ENCODE measurements at regions not wholly inside any gene's neighbourhood (a gene's known extent, or its start where the extent isn't known, plus 50 kb on each side); places are given as distances from the start of the nearest gene placed in this dataset.
"Not testable (repeated sequence)": the region's sequence is repeated elsewhere in the genome, so short reads cannot be mapped to it uniquely, and the experiment has no call there.

DNA sequence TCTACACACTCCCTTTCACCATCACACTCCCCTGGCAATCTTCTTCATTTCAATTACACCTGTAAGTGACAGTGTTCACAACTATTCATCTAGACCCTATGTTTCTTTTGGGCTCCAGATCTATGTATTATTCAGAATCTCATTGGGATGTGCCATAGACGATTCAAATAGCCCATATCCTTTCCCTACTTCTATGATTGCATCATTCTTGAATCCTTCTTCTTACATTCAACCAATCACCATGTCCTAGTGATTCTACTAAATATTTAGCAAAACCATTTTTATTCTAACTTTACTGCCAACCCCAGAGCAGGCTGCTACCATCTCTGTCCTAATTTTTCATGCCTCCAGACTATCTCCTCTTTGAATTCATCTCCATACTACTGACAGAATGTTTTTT, 106.4 kb downstream of the TDRD15 start:
- Histone ChIP-seq H3K27me3 (ENCODE audit: control insufficient read depth, insufficient read depth, low read length) (no peaks in the 10 kb centered on the region), H3K9ac (ENCODE audit: low read length) (no peak overlapping the region), H3K36me3 (ENCODE audit: control insufficient read depth, insufficient read depth, low read length) (no peaks in the 10 kb centered on the region), H3K4me1 (ENCODE audit: control insufficient read depth, insufficient read depth, low read length) (peaks cover 7% of the 10 kb centered on the region; the same call in 1 of the 2 replicates), H3K27ac (ENCODE audit: low read depth, low read length) (no peak overlapping the region), H3K4me3 (ENCODE audit: low read depth, low read length) (no peak overlapping the region), H3K9me3 (ENCODE audit: control insufficient read depth, insufficient read depth, low read depth, low read length) (no peaks in the 10 kb centered on the region)

DNA sequence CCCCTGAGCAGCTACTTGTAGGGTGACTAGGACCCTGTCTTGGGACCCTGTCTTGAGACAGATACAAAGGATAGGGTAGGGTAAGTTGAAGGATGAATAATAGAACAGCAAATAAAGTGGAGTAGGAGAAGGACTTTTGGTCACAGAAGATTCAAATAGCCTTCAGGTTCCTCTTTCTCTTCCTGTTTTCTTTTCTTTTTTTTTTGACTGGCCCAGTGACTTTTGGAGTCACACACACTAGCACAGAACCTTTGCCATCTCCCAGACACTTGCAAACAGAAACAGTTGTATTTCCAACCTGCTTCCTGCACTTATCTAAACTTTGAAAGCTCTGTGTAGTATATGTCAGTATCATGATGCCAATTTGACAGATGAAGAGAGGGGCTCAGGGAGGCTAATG, 108.2 kb downstream of the TDRD15 start:
- H3K9ac ChIP-seq (ENCODE audit: low read length): no peak overlapping the region
- no peaks in the 10 kb centered on the region for H3K27me3 ChIP-seq (ENCODE audit: control insufficient read depth, insufficient read depth, low read length)
- no peaks in the 10 kb centered on the region for H3K9me3 ChIP-seq (ENCODE audit: control insufficient read depth, insufficient read depth, low read depth, low read length)
- H3K4me1 ChIP-seq (ENCODE audit: control insufficient read depth, insufficient read depth, low read length): peaks cover 7% of the 10 kb centered on the region; the same call in 1 of the 2 replicates
- H3K36me3 ChIP-seq (ENCODE audit: control insufficient read depth, insufficient read depth, low read length): no peaks in the 10 kb centered on the region
- no peak overlapping the region for H3K4me3 ChIP-seq (ENCODE audit: low read depth, low read length)
- H3K27ac ChIP-seq (ENCODE audit: low read depth, low read length): no peak overlapping the region

DNA sequence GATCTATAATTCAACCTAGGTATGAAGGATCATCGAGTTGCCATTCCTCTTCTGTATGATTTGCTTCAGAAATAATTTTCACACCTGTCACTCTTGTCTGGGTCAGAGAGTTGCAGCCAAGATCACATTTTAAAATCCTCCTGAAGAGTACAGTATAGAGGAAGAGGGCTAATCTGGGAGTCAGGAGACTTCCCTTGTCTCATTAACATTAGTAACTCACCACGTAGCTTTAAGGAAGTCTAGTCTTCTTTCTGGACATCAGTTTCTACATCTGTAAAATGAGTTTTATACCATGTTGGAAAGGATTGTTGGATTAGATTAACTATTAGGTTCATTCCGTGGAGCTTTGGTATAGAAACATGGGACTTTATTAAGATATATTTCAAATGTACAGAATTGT, 109.4 kb downstream of the TDRD15 start:
- H3K36me3 ChIP-seq (ENCODE audit: control insufficient read depth, insufficient read depth, low read length): no peaks in the 10 kb centered on the region
- peaks cover 5% of the 10 kb centered on the region; the same call in 1 of the 2 replicates for H3K4me1 ChIP-seq (ENCODE audit: control insufficient read depth, insufficient read depth, low read length)
- H3K4me3 ChIP-seq (ENCODE audit: low read depth, low read length): no peak overlapping the region
- H3K9me3 ChIP-seq (ENCODE audit: control insufficient read depth, insufficient read depth, low read depth, low read length): no peaks in the 10 kb centered on the region
- no peak overlapping the region for H3K27ac ChIP-seq (ENCODE audit: low read depth, low read length)
- H3K9ac ChIP-seq (ENCODE audit: low read length): no peak overlapping the region
- H3K27me3 ChIP-seq (ENCODE audit: control insufficient read depth, insufficient read depth, low read length): no peaks in the 10 kb centered on the region

DNA sequence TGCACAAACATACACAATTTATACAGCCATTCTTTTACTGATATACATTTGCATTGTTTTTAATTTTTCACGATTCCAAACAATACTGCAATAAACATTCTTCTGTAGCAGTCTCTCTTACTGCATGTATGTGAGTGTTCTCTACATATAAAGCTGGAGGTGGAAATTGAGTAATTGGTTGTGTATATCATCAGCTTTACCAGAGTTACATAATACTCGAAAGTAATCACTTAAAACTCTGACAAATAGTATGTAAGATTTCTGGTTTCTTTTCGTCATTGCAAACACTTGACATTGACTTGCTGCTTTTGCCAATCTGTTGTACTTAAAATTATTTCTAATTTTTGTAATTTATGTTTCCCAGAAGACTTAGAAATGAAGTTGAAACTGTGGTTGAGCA, 110.2 kb downstream of the TDRD15 start:
- H3K27ac ChIP-seq (ENCODE audit: low read depth, low read length): no peak overlapping the region
- no peaks in the 10 kb centered on the region for H3K4me1 ChIP-seq (ENCODE audit: control insufficient read depth, insufficient read depth, low read length)

DNA sequence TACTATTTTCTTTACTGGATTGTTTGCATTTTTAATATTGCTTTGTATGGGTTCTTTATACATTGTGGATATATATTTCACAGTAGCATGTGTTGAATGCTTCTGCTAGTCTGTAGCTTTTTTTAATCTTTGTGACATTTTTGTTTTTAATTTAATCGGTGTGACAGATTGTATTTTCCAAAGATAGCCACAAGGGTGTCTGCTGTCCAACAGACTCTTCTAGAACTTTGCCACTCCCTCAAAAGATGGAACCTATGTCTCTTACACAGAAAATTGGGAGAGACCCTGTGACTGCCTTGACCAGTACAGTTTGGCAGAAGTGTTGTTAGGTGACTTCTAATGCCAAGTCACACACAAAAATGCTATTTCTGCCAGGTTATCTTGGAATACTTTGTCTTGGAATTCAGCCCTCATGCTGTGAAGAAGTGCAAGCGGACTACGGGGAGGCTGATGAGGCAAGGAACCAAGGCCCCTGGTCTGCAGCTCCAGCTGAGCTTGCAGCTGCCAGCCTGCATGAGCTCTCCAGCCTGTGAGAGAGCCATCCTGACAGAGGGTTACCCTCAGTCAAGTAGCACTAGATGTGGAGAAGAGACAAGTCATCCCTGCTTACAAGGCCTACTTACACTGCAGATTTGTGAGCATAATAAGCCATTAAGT, 110.8 kb downstream of the TDRD15 start:
- Histone ChIP-seq H3K36me3 (ENCODE audit: control insufficient read depth, insufficient read depth, low read length) (no peaks in the 10 kb centered on the region), H3K4me3 (ENCODE audit: low read depth, low read length) (no peak overlapping the region), H3K9me3 (ENCODE audit: control insufficient read depth, insufficient read depth, low read depth, low read length) (no peaks in the 10 kb centered on the region), H3K27me3 (ENCODE audit: control insufficient read depth, insufficient read depth, low read length) (no peaks in the 10 kb centered on the region), H3K4me1 (ENCODE audit: control insufficient read depth, insufficient read depth, low read length) (no peaks in the 10 kb centered on the region), H3K9ac (ENCODE audit: low read length) (no peak overlapping the region), H3K27ac (ENCODE audit: low read depth, low read length) (no peak overlapping the region)

More for the DNA sequence above, 110.2 kb downstream of the TDRD15 start:
- Histone ChIP-seq H3K4me3 (ENCODE audit: low read depth, low read length) (no peak overlapping the region), H3K9me3 (ENCODE audit: control insufficient read depth, insufficient read depth, low read depth, low read length) (no peaks in the 10 kb centered on the region), H3K36me3 (ENCODE audit: control insufficient read depth, insufficient read depth, low read length) (no peaks in the 10 kb centered on the region), H3K27me3 (ENCODE audit: control insufficient read depth, insufficient read depth, low read length) (no peaks in the 10 kb centered on the region), H3K9ac (ENCODE audit: low read length) (no peak overlapping the region)

DNA sequence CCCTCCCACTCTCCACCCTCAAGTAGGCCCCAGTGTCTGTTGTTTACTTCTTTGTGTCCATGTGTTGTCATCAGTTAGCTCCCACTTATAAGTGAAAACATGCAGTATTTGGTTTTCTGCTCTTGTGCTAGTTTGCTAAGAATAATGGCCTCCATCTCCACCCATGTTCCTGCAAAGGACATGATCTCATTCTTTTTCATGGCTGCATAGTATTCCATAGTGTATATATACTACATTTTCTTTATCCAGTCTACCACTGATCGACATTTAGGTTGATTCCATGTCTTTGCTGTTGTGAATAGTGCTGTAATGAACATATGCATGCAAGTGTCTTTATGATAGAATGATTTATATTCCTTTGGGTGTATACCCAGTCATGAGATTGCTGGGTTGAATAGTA, 116.0 kb downstream of the TDRD15 start:
- H3K36me3 ChIP-seq (ENCODE audit: control insufficient read depth, insufficient read depth, low read length); H3K4me1 ChIP-seq (ENCODE audit: control insufficient read depth, insufficient read depth, low read length); H3K4me3 ChIP-seq (ENCODE audit: low read depth, low read length); H3K9ac ChIP-seq (ENCODE audit: low read length); H3K27me3 ChIP-seq (ENCODE audit: control insufficient read depth, insufficient read depth, low read length); H3K9me3 ChIP-seq (ENCODE audit: control insufficient read depth, insufficient read depth, low read depth, low read length); H3K27ac ChIP-seq (ENCODE audit: low read depth, low read length): not testable (repeated sequence)

DNA sequence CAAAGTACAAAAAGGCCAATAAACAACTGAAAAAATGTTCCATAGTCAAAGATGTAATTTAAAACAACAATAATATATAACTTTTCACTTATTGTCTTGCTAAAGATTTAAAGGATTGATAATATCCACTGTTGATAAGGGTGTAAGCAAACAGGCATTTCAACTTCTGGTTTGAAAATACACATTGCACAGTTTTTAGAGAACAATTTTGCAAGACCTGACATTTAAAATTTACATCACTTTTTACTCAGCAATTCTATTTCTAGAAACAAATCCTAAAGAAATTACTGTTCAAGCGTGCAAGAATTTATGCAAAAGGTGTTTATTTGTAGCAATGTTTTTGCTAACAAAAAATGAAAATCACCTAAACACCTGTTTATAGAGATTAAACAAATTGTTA, 120.4 kb downstream of the TDRD15 start:
- H3K9ac ChIP-seq (ENCODE audit: low read length): no peak overlapping the region
- peaks cover 3% of the 10 kb centered on the region; the same call in 1 of the 2 replicates for H3K9me3 ChIP-seq (ENCODE audit: control insufficient read depth, insufficient read depth, low read depth, low read length)
- no peaks in the 10 kb centered on the region for H3K4me1 ChIP-seq (ENCODE audit: control insufficient read depth, insufficient read depth, low read length)
- H3K27ac ChIP-seq (ENCODE audit: low read depth, low read length): no peak overlapping the region
- H3K27me3 ChIP-seq (ENCODE audit: control insufficient read depth, insufficient read depth, low read length): no peaks in the 10 kb centered on the region
- H3K36me3 ChIP-seq (ENCODE audit: control insufficient read depth, insufficient read depth, low read length): no peaks in the 10 kb centered on the region
- no peak overlapping the region for H3K4me3 ChIP-seq (ENCODE audit: low read depth, low read length)

DNA sequence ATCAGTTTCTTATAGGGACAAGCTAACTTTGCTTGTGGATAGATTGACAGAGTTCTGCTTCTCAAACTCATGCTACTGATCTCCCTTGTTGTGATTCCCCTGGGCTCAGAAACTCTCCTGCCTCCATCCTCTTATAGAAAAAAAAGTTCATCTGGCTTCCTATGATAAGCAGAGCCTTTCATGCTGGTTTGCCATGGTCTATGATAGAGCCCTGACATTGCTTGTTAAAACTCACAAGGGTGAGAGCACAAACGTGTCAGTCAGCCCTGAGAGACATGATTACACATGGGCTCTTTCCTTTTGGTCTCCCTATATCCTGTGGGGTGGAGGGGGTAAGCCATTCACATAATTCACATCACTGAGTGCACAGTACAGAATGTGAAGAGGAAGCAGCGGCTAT, 121.8 kb downstream of the TDRD15 start:
- Histone ChIP-seq H3K4me3 (ENCODE audit: low read depth, low read length) (no peak overlapping the region), H3K27me3 (ENCODE audit: control insufficient read depth, insufficient read depth, low read length) (no peaks in the 10 kb centered on the region), H3K4me1 (ENCODE audit: control insufficient read depth, insufficient read depth, low read length) (no peaks in the 10 kb centered on the region), H3K9me3 (ENCODE audit: control insufficient read depth, insufficient read depth, low read depth, low read length) (peaks cover 3% of the 10 kb centered on the region; the same call in 1 of the 2 replicates), H3K36me3 (ENCODE audit: control insufficient read depth, insufficient read depth, low read length) (no peaks in the 10 kb centered on the region), H3K27ac (ENCODE audit: low read depth, low read length) (no peak overlapping the region), H3K9ac (ENCODE audit: low read length) (no peak overlapping the region)

DNA sequence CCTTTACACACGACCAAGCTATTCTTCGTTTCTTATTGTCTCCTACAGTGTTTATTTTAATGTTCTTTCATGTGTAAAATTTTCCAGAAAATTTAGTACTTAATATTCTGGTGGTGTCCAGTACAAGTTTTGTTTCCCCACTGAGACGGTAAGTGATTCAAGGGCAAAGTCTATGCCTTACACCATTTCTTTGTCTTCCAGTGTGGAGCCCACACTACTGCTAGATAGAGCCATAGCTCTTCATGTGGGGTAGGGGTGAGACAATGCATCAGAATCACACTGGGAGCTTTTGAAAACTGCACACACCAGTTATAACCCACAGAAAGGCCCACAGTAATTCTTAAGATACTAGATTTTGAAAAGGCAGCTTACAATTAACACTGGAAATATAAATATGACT, 125.6 kb downstream of the TDRD15 start:
- H3K4me1 ChIP-seq (ENCODE audit: control insufficient read depth, insufficient read depth, low read length): peaks cover 15% of the 10 kb centered on the region; the same call in 1 of the 2 replicates
- H3K27ac ChIP-seq (ENCODE audit: low read depth, low read length): no peak overlapping the region
- H3K9me3 ChIP-seq (ENCODE audit: control insufficient read depth, insufficient read depth, low read depth, low read length): no peaks in the 10 kb centered on the region
- no peaks in the 10 kb centered on the region for H3K36me3 ChIP-seq (ENCODE audit: control insufficient read depth, insufficient read depth, low read length)
- H3K9ac ChIP-seq (ENCODE audit: low read length): no peak overlapping the region
- H3K4me3 ChIP-seq (ENCODE audit: low read depth, low read length): no peak overlapping the region
- H3K27me3 ChIP-seq (ENCODE audit: control insufficient read depth, insufficient read depth, low read length): no peaks in the 10 kb centered on the region

DNA sequence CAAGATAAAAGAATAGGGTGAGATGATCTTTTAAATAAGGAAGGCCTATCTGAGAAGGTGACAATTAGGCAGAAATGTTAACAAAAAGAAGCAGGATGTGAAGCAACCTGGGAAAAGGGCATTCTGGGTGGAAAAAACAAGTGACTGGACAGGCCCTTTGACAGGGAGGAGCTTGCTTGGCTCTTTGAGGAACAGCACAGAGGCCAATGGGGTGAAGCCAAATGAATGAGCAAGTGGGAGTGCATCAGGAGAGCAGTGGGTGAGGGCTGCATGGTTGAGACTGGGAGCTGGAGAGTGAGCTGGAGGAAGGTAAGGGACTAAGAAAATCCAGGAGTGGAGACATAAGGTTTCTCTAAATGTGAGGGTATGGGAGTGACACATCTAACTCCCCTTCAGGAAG, 126.9 kb downstream of the TDRD15 start:
- H3K36me3 ChIP-seq (ENCODE audit: control insufficient read depth, insufficient read depth, low read length): no peaks in the 10 kb centered on the region
- no peak overlapping the region for H3K4me3 ChIP-seq (ENCODE audit: low read depth, low read length)
- H3K9ac ChIP-seq (ENCODE audit: low read length): no peak overlapping the region
- H3K27ac ChIP-seq (ENCODE audit: low read depth, low read length): no peak overlapping the region
- H3K9me3 ChIP-seq (ENCODE audit: control insufficient read depth, insufficient read depth, low read depth, low read length): no peaks in the 10 kb centered on the region
- H3K27me3 ChIP-seq (ENCODE audit: control insufficient read depth, insufficient read depth, low read length): no peaks in the 10 kb centered on the region
- H3K4me1 ChIP-seq (ENCODE audit: control insufficient read depth, insufficient read depth, low read length): peaks cover 15% of the 10 kb centered on the region; the same call in 1 of the 2 replicates

DNA sequence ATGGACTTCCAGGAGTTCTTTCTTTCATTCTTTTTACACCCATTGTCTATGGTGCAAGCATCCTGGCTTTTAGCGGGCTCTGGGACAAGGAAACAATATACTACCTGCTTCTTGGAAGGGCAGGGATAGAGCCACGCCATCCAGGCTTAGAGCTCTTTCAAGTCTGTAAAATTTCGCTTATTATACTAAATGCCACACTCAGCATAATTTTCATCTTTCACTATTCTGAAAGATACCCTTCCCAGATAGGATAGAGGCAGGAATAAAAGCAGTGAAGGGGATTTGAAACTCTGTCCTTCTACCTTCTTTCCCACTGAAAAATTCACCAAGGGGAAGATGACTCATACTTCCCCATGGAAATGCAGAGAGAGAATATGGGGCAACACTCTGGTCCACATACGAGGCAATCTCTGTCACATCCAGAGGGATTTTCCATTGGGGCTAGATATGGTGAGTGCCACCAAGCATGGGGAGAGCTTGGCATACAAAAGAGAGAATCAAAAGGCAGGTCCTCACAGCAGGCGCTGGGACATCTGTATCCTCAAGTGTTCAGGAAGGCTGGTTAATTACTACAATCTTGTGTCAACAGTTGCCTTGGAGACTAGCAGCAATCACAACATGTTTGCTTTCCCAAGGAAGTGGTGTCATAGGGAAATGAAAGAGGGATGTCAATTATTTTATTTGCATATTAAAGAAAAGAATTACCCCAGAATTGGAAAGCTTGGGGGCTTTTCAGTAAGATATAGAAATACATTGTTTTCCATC, 127.6 kb downstream of the TDRD15 start:
- no peak overlapping the region for H3K27ac ChIP-seq (ENCODE audit: low read depth, low read length)

More for the DNA sequence above, 127.6 kb downstream of the TDRD15 start:
- H3K27me3 ChIP-seq (ENCODE audit: control insufficient read depth, insufficient read depth, low read length): no peaks in the 10 kb centered on the region
- H3K4me1 ChIP-seq (ENCODE audit: control insufficient read depth, insufficient read depth, low read length): peaks cover 15% of the 10 kb centered on the region; the same call in 1 of the 2 replicates
- no peak overlapping the region for H3K9ac ChIP-seq (ENCODE audit: low read length)
- H3K36me3 ChIP-seq (ENCODE audit: control insufficient read depth, insufficient read depth, low read length): no peaks in the 10 kb centered on the region
- no peaks in the 10 kb centered on the region for H3K9me3 ChIP-seq (ENCODE audit: control insufficient read depth, insufficient read depth, low read depth, low read length)
- no peak overlapping the region for H3K4me3 ChIP-seq (ENCODE audit: low read depth, low read length)

Data from HUES6 (cell line).